ENCODE measurements at regions not wholly inside any gene's neighbourhood (a gene's known extent, or its start where the extent isn't known, plus 50 kb on each side); places are given as distances from the start of the nearest gene placed in this dataset.

- no peaks in the 10 kb centered on the region for H3K4me1 Mint-ChIP-seq
- Histone ChIP-seq H3K4me1 (ENCODE audit: insufficient read depth, low read length) (no peaks in the 10 kb centered on the region), H3K27ac (ENCODE audit: low read depth, low read length) (no peak overlapping the region), H3K4me3 (ENCODE audit: low read length in 2 of 2) (no peak overlapping the region), H3K36me3 (ENCODE audit: insufficient read depth, low read length) (no peaks in the 10 kb centered on the region), H3K9me3 (ENCODE audit: control insufficient read depth in 1 of 2, low read length in 2 of 2) (no peaks in the 10 kb centered on the region), H3K27me3 (ENCODE audit: insufficient read depth, low read length) (no peaks in the 10 kb centered on the region)
- intact Hi-C loops (cut with micrococcal nuclease) = no loop called here
- H3K27ac Mint-ChIP-seq = no peak overlapping the region
- H3K4me3 Mint-ChIP-seq = no peak overlapping the region
- POLR2A ChIA-PET (ENCODE audit: partially characterized antibody) = no interaction called here
- no peaks in the 10 kb centered on the region for H3K36me3 Mint-ChIP-seq
- DNase-seq = no peak
- CTCF ChIA-PET (ENCODE audit: partially characterized antibody) = no interaction called here
- H3K9me3 Mint-ChIP-seq = peaks cover 0 to 5% (median under 1%) of the 10 kb centered on the region in 8 donors
- H3K27me3 Mint-ChIP-seq = peaks cover 0 to 6% of the 10 kb centered on the region in 2 donors
Measured at GRCh38 chr5:161064781-161065180, 212.8 kb upstream of the ATP10B start.

GRCh38 chr5:161064297-161064696 is 212.3 kb upstream of the ATP10B start:
- Mint-ChIP-seq H3K4me3 (no peak overlapping the region), H3K27me3 (peaks cover 0 to 6% of the 10 kb centered on the region in 2 donors), H3K9me3 (peaks cover 0 to 3% (median 0%) of the 10 kb centered on the region in 8 donors), H3K36me3 (no peaks in the 10 kb centered on the region), H3K4me1 (no peaks in the 10 kb centered on the region), H3K27ac (no peak overlapping the region)
- Histone ChIP-seq H3K4me1 (ENCODE audit: insufficient read depth, low read length) (no peaks in the 10 kb centered on the region), H3K27me3 (ENCODE audit: insufficient read depth, low read length) (no peaks in the 10 kb centered on the region), H3K27ac (ENCODE audit: low read depth, low read length) (no peak overlapping the region), H3K4me3 (ENCODE audit: low read length in 2 of 2) (no peak overlapping the region), H3K36me3 (ENCODE audit: insufficient read depth, low read length) (no peaks in the 10 kb centered on the region), H3K9me3 (ENCODE audit: control insufficient read depth in 1 of 2, low read length in 2 of 2) (no peaks in the 10 kb centered on the region)
- ChIA-PET POLR2A (ENCODE audit: partially characterized antibody) (no interaction called here), CTCF (ENCODE audit: partially characterized antibody) (no interaction called here)
- DNase-seq = no peak
- intact Hi-C loops (cut with micrococcal nuclease) = no loop called here

GRCh38 chr5:161058781-161059180 is 206.8 kb upstream of the ATP10B start:
- peaks cover 0 to 3% of the 10 kb centered on the region in 2 donors for H3K27me3 Mint-ChIP-seq
- DNase-seq = no peak
- no peak overlapping the region for H3K27ac Mint-ChIP-seq
- H3K4me3 ChIP-seq (ENCODE audit: low read length in 2 of 2) = no peak overlapping the region
- H3K36me3 ChIP-seq (ENCODE audit: insufficient read depth, low read length) = no peaks in the 10 kb centered on the region
- H3K9me3 ChIP-seq (ENCODE audit: control insufficient read depth in 1 of 2, low read length in 2 of 2) = no peaks in the 10 kb centered on the region
- intact Hi-C loops (cut with micrococcal nuclease) = no loop called here
- no peaks in the 10 kb centered on the region for H3K36me3 Mint-ChIP-seq
- H3K27me3 ChIP-seq (ENCODE audit: insufficient read depth, low read length) = no peaks in the 10 kb centered on the region
- CTCF ChIA-PET (ENCODE audit: partially characterized antibody) = no interaction called here
- H3K4me3 Mint-ChIP-seq = no peak overlapping the region
- H3K9me3 Mint-ChIP-seq = no peaks in the 10 kb centered on the region
- H3K4me1 Mint-ChIP-seq = no peaks in the 10 kb centered on the region
- POLR2A ChIA-PET (ENCODE audit: partially characterized antibody) = no interaction called here
- no peaks in the 10 kb centered on the region for H3K4me1 ChIP-seq (ENCODE audit: insufficient read depth, low read length)
- H3K27ac ChIP-seq (ENCODE audit: low read depth, low read length) = no peak overlapping the region

GRCh38 chr5:161051920-161052500 is 200.0 kb upstream of the ATP10B start:
- no peaks in the 10 kb centered on the region for H3K4me1 ChIP-seq (ENCODE audit: insufficient read depth, low read length)
- Mint-ChIP-seq H3K9me3 (no peaks in the 10 kb centered on the region), H3K4me1 (no peaks in the 10 kb centered on the region), H3K36me3 (no peaks in the 10 kb centered on the region), H3K27ac (no peak overlapping the region), H3K27me3 (no peaks in the 10 kb centered on the region), H3K4me3 (no peak overlapping the region)
- DNase-seq = no peak
- H3K9me3 ChIP-seq (ENCODE audit: control insufficient read depth in 1 of 2, low read length in 2 of 2) = no peaks in the 10 kb centered on the region
- no peak overlapping the region for H3K4me3 ChIP-seq (ENCODE audit: low read length in 2 of 2)
- H3K27me3 ChIP-seq (ENCODE audit: insufficient read depth, low read length) = no peaks in the 10 kb centered on the region
- ChIA-PET POLR2A (ENCODE audit: partially characterized antibody) (no interaction called here), CTCF (ENCODE audit: partially characterized antibody) (no interaction called here)
- H3K36me3 ChIP-seq (ENCODE audit: insufficient read depth, low read length) = no peaks in the 10 kb centered on the region
- intact Hi-C loops (cut with micrococcal nuclease) = no loop called here
- H3K27ac ChIP-seq (ENCODE audit: low read depth, low read length) = no peak overlapping the region

GRCh38 chr5:161047024-161047423 is 195.0 kb upstream of the ATP10B start:
- Histone ChIP-seq H3K9me3 (ENCODE audit: control insufficient read depth in 1 of 2, low read length in 2 of 2) (no peaks in the 10 kb centered on the region), H3K27me3 (ENCODE audit: insufficient read depth, low read length) (no peaks in the 10 kb centered on the region), H3K4me1 (ENCODE audit: insufficient read depth, low read length) (no peaks in the 10 kb centered on the region), H3K4me3 (ENCODE audit: low read length in 2 of 2) (no peak overlapping the region), H3K36me3 (ENCODE audit: insufficient read depth, low read length) (no peaks in the 10 kb centered on the region), H3K27ac (ENCODE audit: low read depth, low read length) (no peak overlapping the region)
- Mint-ChIP-seq H3K4me3 (no peak overlapping the region), H3K36me3 (no peaks in the 10 kb centered on the region), H3K27me3 (no peaks in the 10 kb centered on the region), H3K27ac (no peak overlapping the region), H3K9me3 (peaks cover 0 to 3% (median 0%) of the 10 kb centered on the region in 8 donors), H3K4me1 (no peaks in the 10 kb centered on the region)
- no peak for DNase-seq
- intact Hi-C loops (cut with micrococcal nuclease) = no loop called here
- ChIA-PET POLR2A (ENCODE audit: partially characterized antibody) (no interaction called here), CTCF (ENCODE audit: partially characterized antibody) (no interaction called here)

GRCh38 chr5:161042862-161043261 is 190.9 kb upstream of the ATP10B start:
- no peaks in the 10 kb centered on the region for H3K4me1 ChIP-seq (ENCODE audit: insufficient read depth, low read length)
- intact Hi-C loops (cut with micrococcal nuclease) = no loop called here
- H3K36me3 ChIP-seq (ENCODE audit: insufficient read depth, low read length) = no peaks in the 10 kb centered on the region
- POLR2A ChIA-PET (ENCODE audit: partially characterized antibody) = no interaction called here
- no peak overlapping the region for H3K27ac ChIP-seq (ENCODE audit: low read depth, low read length)
- no peaks in the 10 kb centered on the region for H3K36me3 Mint-ChIP-seq
- peaks cover 0 to 9% (median 3%) of the 10 kb centered on the region in 8 donors for H3K9me3 Mint-ChIP-seq
- no peaks in the 10 kb centered on the region for H3K4me1 Mint-ChIP-seq
- no peak overlapping the region for H3K4me3 Mint-ChIP-seq
- CTCF ChIA-PET (ENCODE audit: partially characterized antibody) = no interaction called here
- H3K27ac Mint-ChIP-seq = no peak overlapping the region
- DNase-seq = no peak
- H3K27me3 ChIP-seq (ENCODE audit: insufficient read depth, low read length) = no peaks in the 10 kb centered on the region
- H3K27me3 Mint-ChIP-seq = no peaks in the 10 kb centered on the region
- no peaks in the 10 kb centered on the region for H3K9me3 ChIP-seq (ENCODE audit: control insufficient read depth in 1 of 2, low read length in 2 of 2)
- no peak overlapping the region for H3K4me3 ChIP-seq (ENCODE audit: low read length in 2 of 2)

GRCh38 chr5:161042443-161042842 is 190.4 kb upstream of the ATP10B start:
- Mint-ChIP-seq H3K27me3 (no peaks in the 10 kb centered on the region), H3K9me3 (peaks cover 2 to 11% (median 3%) of the 10 kb centered on the region in 8 donors), H3K4me3 (no peak overlapping the region), H3K4me1 (no peaks in the 10 kb centered on the region), H3K27ac (no peak overlapping the region), H3K36me3 (no peaks in the 10 kb centered on the region)
- CTCF ChIA-PET (ENCODE audit: partially characterized antibody) = no interaction called here
- H3K27me3 ChIP-seq (ENCODE audit: insufficient read depth, low read length) = no peaks in the 10 kb centered on the region
- H3K4me1 ChIP-seq (ENCODE audit: insufficient read depth, low read length) = no peaks in the 10 kb centered on the region
- intact Hi-C loops (cut with micrococcal nuclease) = no loop called here
- no peaks in the 10 kb centered on the region for H3K36me3 ChIP-seq (ENCODE audit: insufficient read depth, low read length)
- no peak for DNase-seq
- H3K4me3 ChIP-seq (ENCODE audit: low read length in 2 of 2) = no peak overlapping the region
- POLR2A ChIA-PET (ENCODE audit: partially characterized antibody) = no interaction called here
- H3K27ac ChIP-seq (ENCODE audit: low read depth, low read length) = no peak overlapping the region
- no peaks in the 10 kb centered on the region for H3K9me3 ChIP-seq (ENCODE audit: control insufficient read depth in 1 of 2, low read length in 2 of 2)

- Mint-ChIP-seq H3K36me3 (no peaks in the 10 kb centered on the region), H3K27ac (no peak overlapping the region), H3K4me1 (no peaks in the 10 kb centered on the region), H3K9me3 (peaks cover 2 to 11% (median 5%) of the 10 kb centered on the region in 8 donors), H3K27me3 (no peaks in the 10 kb centered on the region), H3K4me3 (no peak overlapping the region)
- no peaks in the 10 kb centered on the region for H3K27me3 ChIP-seq (ENCODE audit: insufficient read depth, low read length)
- CTCF ChIA-PET (ENCODE audit: partially characterized antibody) = no interaction called here
- DNase-seq = no peak
- H3K4me1 ChIP-seq (ENCODE audit: insufficient read depth, low read length) = no peaks in the 10 kb centered on the region
- POLR2A ChIA-PET (ENCODE audit: partially characterized antibody) = no interaction called here
- H3K36me3 ChIP-seq (ENCODE audit: insufficient read depth, low read length) = no peaks in the 10 kb centered on the region
- H3K9me3 ChIP-seq (ENCODE audit: control insufficient read depth in 1 of 2, low read length in 2 of 2) = no peaks in the 10 kb centered on the region
- no peak overlapping the region for H3K4me3 ChIP-seq (ENCODE audit: low read length in 2 of 2)
- no peak overlapping the region for H3K27ac ChIP-seq (ENCODE audit: low read depth, low read length)
- intact Hi-C loops (cut with micrococcal nuclease) = no loop called here
Measured at GRCh38 chr5:161040818-161041217, 188.8 kb upstream of the ATP10B start.

All from CD4-positive, alpha-beta memory T cell (primary cell).